K562 (cell line): ENCODE measurements at regions not wholly inside any gene's neighbourhood (a gene's known extent, or its start where the extent isn't known, plus 50 kb on each side); places are given as distances from the start of the nearest gene placed in this dataset.

Experiments
- ATAC-seq: fragments of 200-7000 bp; cut with Tn5 transposase; 3 replicates; pipeline ENCODE4 v1.9.1; 2020; ENCODE audit warnings: moderate library complexity
- BruUV-seq: library from RNA; stranded (reverse); fragments of 400-500 nt; replicated peaks from 2 replicates; lab custom pipeline; 2021; lab: Mats Ljungman, UMichigan
- CTCF ChIA-PET: fragments of 300-600 bp; formaldehyde crosslinking; extraction: SDS; loops from one replicate; lab custom pipeline; 2021; ENCODE audit warnings: low intra/inter-chr PET ratio; lab: Yijun Ruan, JAX
- POLR2A ChIA-PET: fragments of 300-600, 350-650 bp; sonication (Branson Sonifier 250); formaldehyde crosslinking; extraction: SDS; loops from one replicate; lab custom pipeline; 2021; ENCODE audit warnings: antibody characterized with exemption, inconsistent platforms; lab: Yijun Ruan, JAX
- DNase-seq, 4 experiments: peaks; one replicate each; pipeline versions ENCODE4 v3.0.0 to v3.0.0-alpha.2; 2011 to 2018; ENCODE audit warnings: low spot score in 3 of 4, mixed read lengths in 3 of 4; ENCODE audit errors: extremely low read depth in 1 of 4
- FAIRE-seq: peaks from 2 replicates; lab custom pipeline; 2011; peaks lifted over from hg19 to GRCh38; lab: Jason Lieb, UNC
- H2AFZ ChIP-seq: 2 replicates; pipeline ENCODE4 v1.6.0; 2011; ENCODE audit warnings: low read depth, low read length, control low read depth, inconsistent platforms
- H3K27ac ChIP-seq: fragments of 200-600 bp; 3 replicates; pipeline ENCODE4 v1.8.0; 2011; ENCODE audit warnings: low read depth, mild to moderate bottlenecking, control low read depth, inconsistent platforms, low read length, moderate library complexity, mixed read lengths; ENCODE audit errors: extremely low read depth
- H3K27me3 ChIP-seq, 2 experiments: fragments of 300-600 bp in 1 of 2; 2 replicates in 1 of 2; 3 replicates in 1 of 2; pipeline versions ENCODE4 v1.6.0 to v1.8.0; 2011; ENCODE audit warnings: inconsistent platforms in 2 of 2, low read length in 2 of 2, mild to moderate bottlenecking in 1 of 2, mixed read lengths in 1 of 2, moderate library complexity in 1 of 2; ENCODE audit not compliant: control insufficient read depth in 2 of 2, insufficient read depth in 2 of 2
- H3K36me3 ChIP-seq: fragments of 300-600 bp; 3 replicates; pipeline ENCODE4 v1.8.0; 2011; ENCODE audit warnings: mild to moderate bottlenecking, low read length, inconsistent platforms; ENCODE audit not compliant: control insufficient read depth, insufficient read depth
- H3K4me1 ChIP-seq, 2 experiments: fragments of 200-600 bp in 1 of 2; replicated peaks in 1 of 2; 2 replicates in 1 of 2; 3 replicates in 1 of 2; pipeline versions ENCODE4 v1.5.1 to v1.8.0; 2011; ENCODE audit warnings: inconsistent platforms in 2 of 2, low read length in 2 of 2, mild to moderate bottlenecking in 1 of 2, mixed read lengths in 1 of 2, moderate library complexity in 1 of 2; ENCODE audit not compliant: control insufficient read depth in 2 of 2, insufficient read depth in 2 of 2
- H3K4me2 ChIP-seq: 2 replicates; pipeline ENCODE4 v1.6.1; 2011; ENCODE audit warnings: low read length, control low read depth, inconsistent platforms, mixed read lengths; ENCODE audit not compliant: insufficient read depth
- H3K4me3 ChIP-seq: fragments of 200-600 bp; sonication (generic), shearing (Covaris generic); 2 replicates; pipeline ENCODE4 v1.5.1; 2016; ENCODE audit warnings: control low read depth, inconsistent platforms
- H3K79me2 ChIP-seq: fragments of 200-600 bp; 3 replicates; pipeline ENCODE4 v1.8.0; 2011; ENCODE audit warnings: low read length, inconsistent platforms; ENCODE audit not compliant: control insufficient read depth, insufficient read depth
- H3K9ac ChIP-seq, 2 experiments: 2 replicates each; pipeline versions ENCODE4 v1.6.0 to v1.6.1; 2011; ENCODE audit warnings: low read depth in 2 of 2, low read length in 2 of 2, control low read depth in 1 of 2, inconsistent platforms in 1 of 2, mild to moderate bottlenecking in 1 of 2, mixed read lengths in 1 of 2; ENCODE audit not compliant: insufficient read depth in 1 of 2
- H3K9me1 ChIP-seq: one replicate; pipeline ENCODE4 v1.6.0; 2011; ENCODE audit warnings: inconsistent platforms, mild to moderate bottlenecking, low read length, moderate library complexity; ENCODE audit not compliant: control insufficient read depth, insufficient read depth
- H3K9me3 ChIP-seq: replicated peaks from 2 replicates; pipeline ENCODE4 v1.5.1; 2011; ENCODE audit warnings: low read depth, low read length, inconsistent platforms; ENCODE audit not compliant: control insufficient read depth, insufficient read depth
- H4K20me1 ChIP-seq: replicated peaks from 2 replicates; pipeline ENCODE4 v1.6.1; 2011; ENCODE audit warnings: low read length, inconsistent platforms, mixed read lengths; ENCODE audit not compliant: control insufficient read depth, insufficient read depth
- CSDE1 ChIP-seq, 2 experiments: fragments of 450-650 bp; IDR thresholded peaks; 2 replicates each; pipeline ENCODE4 v1.6.1; 2016; ENCODE audit warnings: mild to moderate bottlenecking in 1 of 2
- HMG20A ChIP-seq: fragments of 450-650 bp; formaldehyde crosslinking; conservative IDR thresholded peaks from 2 replicates; pipeline ENCODE4 v1.4.0; 2020; ENCODE audit warnings: mild to moderate bottlenecking, mixed read lengths
- LEF1 ChIP-seq: fragments of 450-650 bp; IDR thresholded peaks from 2 replicates; pipeline ENCODE4 v1.6.1; 2016; ENCODE audit warnings: mild to moderate bottlenecking
- MEIS2 ChIP-seq: fragments of 450-650 bp; IDR thresholded peaks from 2 replicates; pipeline ENCODE4 v1.6.1; 2014; ENCODE audit warnings: mild to moderate bottlenecking; ENCODE audit not compliant: partially characterized antibody
- MYNN ChIP-seq, 2 experiments: sonication (generic); formaldehyde crosslinking in 1 of 2; IDR thresholded peaks; 2 replicates each; pipeline versions ENCODE4 v1.5.0 to v1.6.1; 2016 to 2020; ENCODE audit warnings: antibody characterized with exemption in 1 of 2, missing genetic modification reagents in 1 of 2
- ZBED1 ChIP-seq: IDR thresholded peaks from 2 replicates; pipeline ENCODE4 v1.6.1; 2014
- ZC3H8 ChIP-seq: fragments of 450-650 bp; IDR thresholded peaks from 2 replicates; pipeline ENCODE4 v1.6.1; 2017
- ZNF165 ChIP-seq: fragments of 250-450 bp; sonication (Bioruptor Pico); IDR thresholded peaks from 2 replicates; pipeline ENCODE4 v1.4.0; 2020; ENCODE audit warnings: borderline replicate concordance
- WGBS: fragments of 100-300 bp; shearing (Covaris generic); methylation state at CpG from one replicate; pipeline ENCODE4 v1.1.6; 2016; ENCODE audit warnings: low coverage, mixed read lengths; ENCODE audit not compliant: insufficient coverage; ENCODE audit errors: missing lambda C conversion rate; 5-methylcytosine and 5-hydroxymethylcytosine counted together
- in situ Hi-C: fragments of 300-500 bp; cut with MboI; formaldehyde crosslinking; loops from 4 replicates; pipeline ENCODE4 v1.15.0; 2018; ENCODE audit warnings: inconsistent platforms, mixed read lengths
- intact Hi-C: fragments of 100-400 bp; cut with micrococcal nuclease; formaldehyde crosslinking; loops from 2 replicates; pipeline ENCODE4 v1.14.2; 2022
- TF ChIP-seq, protein P1 (sequence below): sonication (generic); formaldehyde crosslinking; IDR thresholded peaks from 2 replicates; pipeline ENCODE4 v1.8.0; 2023; ENCODE audit warnings: mild to moderate bottlenecking, missing genetic modification reagents
- TF ChIP-seq, protein P2 (sequence below): fragments of 450-650 bp; IDR thresholded peaks from 2 replicates; pipeline ENCODE4 v1.6.1; 2017; ENCODE audit warnings: antibody characterized with exemption
- TF ChIP-seq, protein P3 (sequence below): IDR thresholded peaks from 3 replicates; pipeline ENCODE4 v1.6.1; 2011; ENCODE audit warnings: borderline replicate concordance, mild to moderate bottlenecking, moderate library complexity; ENCODE audit not compliant: insufficient read length; ENCODE audit errors: extremely low read depth
- TF ChIP-seq, protein P4 (sequence below): fragments of 250-450 bp; sonication (Bioruptor Pico); IDR thresholded peaks from 2 replicates; pipeline ENCODE4 v1.4.0; 2020
- TF ChIP-seq, protein P5 (sequence below): fragments of 150-350 bp; conservative IDR thresholded peaks from 2 replicates; pipeline ENCODE4 v1.6.1; 2014; ENCODE audit warnings: low read length

DNA sequence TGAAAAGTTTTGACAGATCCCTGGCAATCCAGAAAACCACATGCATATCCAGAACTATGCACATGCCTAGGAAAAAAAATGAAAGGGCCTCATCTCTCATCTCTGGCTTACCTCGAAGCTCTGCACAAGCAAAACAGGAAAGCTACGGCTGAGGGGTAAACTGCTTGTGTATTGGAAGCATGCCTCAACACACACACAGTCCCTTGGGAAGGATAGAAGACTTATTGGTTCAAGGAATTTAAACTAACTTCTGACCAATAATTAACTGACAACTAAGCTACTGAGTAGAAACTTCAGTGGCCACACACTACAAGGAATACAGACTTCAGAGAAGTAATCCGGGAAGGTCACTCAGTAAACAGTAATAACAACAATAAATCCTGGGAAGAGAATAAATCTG is 59.9 kb upstream of the POMGNT2 start:
- FAIRE-seq: no peak
- POLR2A ChIA-PET: interaction anchor here (1.3 kb wide), 1 partner anchor 18 kb away, joined by 3 read pairs; no protein-coding TSS in a partner anchor
- no peak overlapping the region for H3K4me3 ChIP-seq
- TF ChIP-seq ZBED1 (no peak), MEIS2 (no peak), LEF1 (no peak), CSDE1 (IDR thresholded peaks at IDR 0.05) (no peak), MYNN (IDR thresholded peaks at IDR 0.05) (no peak), MYNN (CRISPR knock-in tag; IDR thresholded peaks at IDR 0.05) (no peak), ZC3H8 (no peak), ZNF165 (CRISPR knock-in tag) (no peak), HMG20A (no peak)
- TF ChIP-seq, protein P1, sequence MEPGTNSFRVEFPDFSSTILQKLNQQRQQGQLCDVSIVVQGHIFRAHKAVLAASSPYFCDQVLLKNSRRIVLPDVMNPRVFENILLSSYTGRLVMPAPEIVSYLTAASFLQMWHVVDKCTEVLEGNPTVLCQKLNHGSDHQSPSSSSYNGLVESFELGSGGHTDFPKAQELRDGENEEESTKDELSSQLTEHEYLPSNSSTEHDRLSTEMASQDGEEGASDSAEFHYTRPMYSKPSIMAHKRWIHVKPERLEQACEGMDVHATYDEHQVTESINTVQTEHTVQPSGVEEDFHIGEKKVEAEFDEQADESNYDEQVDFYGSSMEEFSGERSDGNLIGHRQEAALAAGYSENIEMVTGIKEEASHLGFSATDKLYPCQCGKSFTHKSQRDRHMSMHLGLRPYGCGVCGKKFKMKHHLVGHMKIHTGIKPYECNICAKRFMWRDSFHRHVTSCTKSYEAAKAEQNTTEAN (CRISPR knock-in tag): no peak
- TF ChIP-seq, protein P2, sequence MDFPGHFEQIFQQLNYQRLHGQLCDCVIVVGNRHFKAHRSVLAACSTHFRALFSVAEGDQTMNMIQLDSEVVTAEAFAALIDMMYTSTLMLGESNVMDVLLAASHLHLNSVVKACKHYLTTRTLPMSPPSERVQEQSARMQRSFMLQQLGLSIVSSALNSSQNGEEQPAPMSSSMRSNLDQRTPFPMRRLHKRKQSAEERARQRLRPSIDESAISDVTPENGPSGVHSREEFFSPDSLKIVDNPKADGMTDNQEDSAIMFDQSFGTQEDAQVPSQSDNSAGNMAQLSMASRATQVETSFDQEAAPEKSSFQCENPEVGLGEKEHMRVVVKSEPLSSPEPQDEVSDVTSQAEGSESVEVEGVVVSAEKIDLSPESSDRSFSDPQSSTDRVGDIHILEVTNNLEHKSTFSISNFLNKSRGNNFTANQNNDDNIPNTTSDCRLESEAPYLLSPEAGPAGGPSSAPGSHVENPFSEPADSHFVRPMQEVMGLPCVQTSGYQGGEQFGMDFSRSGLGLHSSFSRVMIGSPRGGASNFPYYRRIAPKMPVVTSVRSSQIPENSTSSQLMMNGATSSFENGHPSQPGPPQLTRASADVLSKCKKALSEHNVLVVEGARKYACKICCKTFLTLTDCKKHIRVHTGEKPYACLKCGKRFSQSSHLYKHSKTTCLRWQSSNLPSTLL: no peak
- TF ChIP-seq, protein P3, sequence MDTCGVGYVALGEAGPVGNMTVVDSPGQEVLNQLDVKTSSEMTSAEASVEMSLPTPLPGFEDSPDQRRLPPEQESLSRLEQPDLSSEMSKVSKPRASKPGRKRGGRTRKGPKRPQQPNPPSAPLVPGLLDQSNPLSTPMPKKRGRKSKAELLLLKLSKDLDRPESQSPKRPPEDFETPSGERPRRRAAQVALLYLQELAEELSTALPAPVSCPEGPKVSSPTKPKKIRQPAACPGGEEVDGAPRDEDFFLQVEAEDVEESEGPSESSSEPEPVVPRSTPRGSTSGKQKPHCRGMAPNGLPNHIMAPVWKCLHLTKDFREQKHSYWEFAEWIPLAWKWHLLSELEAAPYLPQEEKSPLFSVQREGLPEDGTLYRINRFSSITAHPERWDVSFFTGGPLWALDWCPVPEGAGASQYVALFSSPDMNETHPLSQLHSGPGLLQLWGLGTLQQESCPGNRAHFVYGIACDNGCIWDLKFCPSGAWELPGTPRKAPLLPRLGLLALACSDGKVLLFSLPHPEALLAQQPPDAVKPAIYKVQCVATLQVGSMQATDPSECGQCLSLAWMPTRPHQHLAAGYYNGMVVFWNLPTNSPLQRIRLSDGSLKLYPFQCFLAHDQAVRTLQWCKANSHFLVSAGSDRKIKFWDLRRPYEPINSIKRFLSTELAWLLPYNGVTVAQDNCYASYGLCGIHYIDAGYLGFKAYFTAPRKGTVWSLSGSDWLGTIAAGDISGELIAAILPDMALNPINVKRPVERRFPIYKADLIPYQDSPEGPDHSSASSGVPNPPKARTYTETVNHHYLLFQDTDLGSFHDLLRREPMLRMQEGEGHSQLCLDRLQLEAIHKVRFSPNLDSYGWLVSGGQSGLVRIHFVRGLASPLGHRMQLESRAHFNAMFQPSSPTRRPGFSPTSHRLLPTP: no peak
- TF ChIP-seq, protein P4, sequence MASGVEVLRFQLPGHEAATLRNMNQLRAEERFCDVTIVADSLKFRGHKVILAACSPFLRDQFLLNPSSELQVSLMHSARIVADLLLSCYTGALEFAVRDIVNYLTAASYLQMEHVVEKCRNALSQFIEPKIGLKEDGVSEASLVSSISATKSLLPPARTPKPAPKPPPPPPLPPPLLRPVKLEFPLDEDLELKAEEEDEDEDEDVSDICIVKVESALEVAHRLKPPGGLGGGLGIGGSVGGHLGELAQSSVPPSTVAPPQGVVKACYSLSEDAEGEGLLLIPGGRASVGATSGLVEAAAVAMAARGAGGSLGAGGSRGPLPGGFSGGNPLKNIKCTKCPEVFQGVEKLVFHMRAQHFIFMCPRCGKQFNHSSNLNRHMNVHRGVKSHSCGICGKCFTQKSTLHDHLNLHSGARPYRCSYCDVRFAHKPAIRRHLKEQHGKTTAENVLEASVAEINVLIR: no peak
- TF ChIP-seq, protein P5, sequence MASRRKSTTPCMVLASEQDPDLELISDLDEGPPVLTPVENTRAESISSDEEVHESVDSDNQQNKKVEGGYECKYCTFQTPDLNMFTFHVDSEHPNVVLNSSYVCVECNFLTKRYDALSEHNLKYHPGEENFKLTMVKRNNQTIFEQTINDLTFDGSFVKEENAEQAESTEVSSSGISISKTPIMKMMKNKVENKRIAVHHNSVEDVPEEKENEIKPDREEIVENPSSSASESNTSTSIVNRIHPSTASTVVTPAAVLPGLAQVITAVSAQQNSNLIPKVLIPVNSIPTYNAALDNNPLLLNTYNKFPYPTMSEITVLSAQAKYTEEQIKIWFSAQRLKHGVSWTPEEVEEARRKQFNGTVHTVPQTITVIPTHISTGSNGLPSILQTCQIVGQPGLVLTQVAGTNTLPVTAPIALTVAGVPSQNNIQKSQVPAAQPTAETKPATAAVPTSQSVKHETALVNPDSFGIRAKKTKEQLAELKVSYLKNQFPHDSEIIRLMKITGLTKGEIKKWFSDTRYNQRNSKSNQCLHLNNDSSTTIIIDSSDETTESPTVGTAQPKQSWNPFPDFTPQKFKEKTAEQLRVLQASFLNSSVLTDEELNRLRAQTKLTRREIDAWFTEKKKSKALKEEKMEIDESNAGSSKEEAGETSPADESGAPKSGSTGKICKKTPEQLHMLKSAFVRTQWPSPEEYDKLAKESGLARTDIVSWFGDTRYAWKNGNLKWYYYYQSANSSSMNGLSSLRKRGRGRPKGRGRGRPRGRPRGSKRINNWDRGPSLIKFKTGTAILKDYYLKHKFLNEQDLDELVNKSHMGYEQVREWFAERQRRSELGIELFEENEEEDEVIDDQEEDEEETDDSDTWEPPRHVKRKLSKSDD: no peak

More for the DNA sequence above, 59.9 kb upstream of the POMGNT2 start:
- Histone ChIP-seq H3K27me3 (peaks cover 2 to 24% of the 10 kb centered on the region in 2 experiments; a peak in 2 of 5 replicates), H3K79me2 (no peaks in the 10 kb centered on the region), H3K9ac (no peak overlapping the region), H3K36me3 (no peaks in the 10 kb centered on the region), H3K9me3 (peaks cover 2% of the 10 kb centered on the region; the same call in 1 of the 2 replicates), H4K20me1 (no peaks in the 10 kb centered on the region), H2AFZ (no peak overlapping the region), H3K4me2 (no peak overlapping the region), H3K4me1 (no peaks in the 10 kb centered on the region), H3K27ac (no peak overlapping the region), H3K9me1 (no peaks in the 10 kb centered on the region)
- CTCF ChIA-PET: no interaction called here
- DNase-seq (no peak), ATAC-seq (no peak)
- in situ Hi-C loops (no loop called here), intact Hi-C loops (no loop called here)
- WGBS: 2% methylated on average over 3 of the region's 3 CpGs
- BruUV-seq: no TSS peak
